Activated naive CD8-positive, alpha-beta T cell treated with anti-CD3 and anti-CD28 coated beads, Interleukin-2, amount 50 U/mL, for 16 hours (primary cell): ENCODE measurements at regions not wholly inside any gene's neighbourhood (a gene's known extent, or its start where the extent isn't known, plus 50 kb on each side); places are given as distances from the start of the nearest gene placed in this dataset.
"Not testable (repeated sequence)": the region's sequence is repeated elsewhere in the genome, so short reads cannot be mapped to it uniquely, and the experiment has no call there.

ENCODE experiments used
- DNase-seq: peaks from one replicate; pipeline ENCODE4 v3.0.0-alpha.2; 2020; ENCODE audit warnings: low read depth, low spot score

DNA sequence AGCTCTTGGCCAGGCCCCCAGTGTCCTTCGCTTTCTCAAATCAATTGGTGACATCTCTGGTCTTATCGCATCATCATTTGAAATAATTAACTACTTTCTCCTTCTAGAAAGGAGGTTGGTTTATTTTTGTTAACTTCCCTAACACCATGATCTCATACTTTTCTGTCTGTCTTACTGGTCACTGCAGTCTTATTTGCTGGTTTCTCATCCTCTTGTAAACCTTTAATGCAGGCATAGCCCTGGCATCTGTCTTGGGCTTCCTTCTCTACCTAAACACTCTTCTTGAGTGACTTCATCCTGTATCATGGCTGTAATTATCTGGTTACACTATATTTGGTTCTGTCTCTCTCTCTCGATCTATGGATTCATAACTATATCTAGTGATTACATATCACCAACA is 152.8 kb downstream of the CYSLTR2 start:
- DNase-seq = no peak

- no peak for DNase-seq
Measured at GRCh38 chr13:48808683-48809082, 155.0 kb downstream of the CYSLTR2 start.

DNA sequence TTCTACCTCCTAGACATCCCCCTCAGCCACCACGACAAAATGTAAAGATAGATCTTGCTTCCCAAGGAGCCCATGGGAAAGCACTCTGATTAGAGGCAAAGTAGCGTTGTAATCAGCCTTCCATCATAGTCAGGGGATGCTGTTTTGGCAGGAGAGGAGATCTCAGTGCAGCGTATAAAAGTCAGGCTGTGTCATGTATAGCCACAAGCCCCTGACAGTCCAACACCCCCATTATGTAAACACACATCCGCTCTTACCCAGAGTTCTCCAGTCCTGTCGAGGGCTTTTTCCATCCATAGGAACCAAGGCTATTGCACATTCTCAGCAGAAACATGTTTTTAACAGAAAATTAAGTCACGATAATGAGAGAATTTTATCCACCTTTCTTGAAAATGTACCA is 156.3 kb downstream of the CYSLTR2 start:
- DNase-seq = no peak

DNA sequence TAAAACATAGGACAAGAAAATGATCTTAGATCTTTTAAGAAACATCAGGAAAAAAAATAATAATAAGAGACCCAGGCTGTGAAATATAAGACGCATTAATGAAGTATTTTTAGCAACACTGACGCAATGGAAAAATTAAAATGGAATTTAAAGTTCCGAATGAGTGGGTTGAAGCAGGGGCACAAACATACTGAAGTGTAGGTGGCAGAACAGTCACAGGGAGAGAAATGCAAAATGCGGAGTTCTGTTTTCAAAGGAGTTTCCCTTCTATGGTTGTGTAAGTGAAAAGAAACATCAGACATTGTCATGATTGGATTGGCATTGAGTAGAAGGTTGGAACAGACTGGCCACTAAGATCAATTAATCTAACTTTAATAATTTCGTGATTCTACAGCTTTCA is 159.8 kb downstream of the CYSLTR2 start:
- no peak for DNase-seq

GRCh38 chr13:48816700-48817099 is 159.0 kb upstream of the FNDC3A start:
- DNase-seq = no peak

DNA sequence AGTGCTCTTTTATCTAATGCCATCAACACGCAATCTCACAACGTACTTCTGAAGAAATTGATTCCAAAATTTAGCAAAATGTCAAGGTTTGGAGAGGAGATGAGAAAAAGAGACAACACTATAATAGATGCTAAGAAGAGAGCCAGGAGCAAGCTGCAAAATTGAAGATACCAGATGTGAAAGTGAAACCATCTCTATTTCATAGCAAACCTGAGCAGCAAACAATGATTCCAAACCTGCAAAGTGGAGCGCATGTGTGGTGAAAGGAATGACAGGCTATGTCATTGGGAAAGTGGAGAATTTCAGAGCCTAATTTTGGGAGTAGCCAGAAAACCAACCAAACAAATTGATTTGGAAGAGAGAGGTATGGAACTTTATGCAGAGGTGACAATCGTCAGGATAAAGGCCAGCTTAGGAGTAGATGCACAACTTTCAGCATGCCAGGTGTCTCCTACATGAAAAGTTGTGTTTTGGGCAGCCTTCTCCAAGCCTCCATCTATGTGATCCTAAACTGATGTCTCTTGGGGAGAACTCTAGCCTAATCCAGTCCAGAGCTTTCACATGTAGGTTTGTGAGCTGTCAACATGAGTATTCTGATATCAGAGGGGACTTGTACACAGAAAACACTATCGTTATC is 158.4 kb upstream of the FNDC3A start:
- no peak for DNase-seq

- DNase-seq = no peak
Measured at GRCh38 chr13:48818495-48819356, 157.0 kb upstream of the FNDC3A start.

- DNase-seq = no peak
Measured at GRCh38 chr13:48819376-48819775, 156.3 kb upstream of the FNDC3A start.

DNA sequence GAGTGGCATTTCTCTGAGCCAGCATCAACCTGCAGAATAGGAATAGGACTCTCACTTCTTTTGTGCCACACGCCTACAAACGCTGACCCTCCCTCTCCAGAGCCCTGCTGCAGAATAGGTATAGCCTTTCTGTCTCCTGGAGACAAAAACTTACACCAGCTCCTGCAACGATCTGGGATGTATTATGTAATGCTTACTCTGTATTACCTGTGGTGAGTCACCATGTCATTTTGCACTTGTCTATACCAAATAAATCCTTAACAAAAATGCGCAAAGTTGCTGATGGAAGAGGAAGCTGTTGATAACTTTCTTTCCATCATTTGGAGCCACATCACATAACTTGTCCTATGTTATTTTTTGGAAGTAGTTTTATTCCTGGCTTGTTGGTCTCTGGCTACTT is 155.8 kb upstream of the FNDC3A start:
- DNase-seq = no peak

DNA sequence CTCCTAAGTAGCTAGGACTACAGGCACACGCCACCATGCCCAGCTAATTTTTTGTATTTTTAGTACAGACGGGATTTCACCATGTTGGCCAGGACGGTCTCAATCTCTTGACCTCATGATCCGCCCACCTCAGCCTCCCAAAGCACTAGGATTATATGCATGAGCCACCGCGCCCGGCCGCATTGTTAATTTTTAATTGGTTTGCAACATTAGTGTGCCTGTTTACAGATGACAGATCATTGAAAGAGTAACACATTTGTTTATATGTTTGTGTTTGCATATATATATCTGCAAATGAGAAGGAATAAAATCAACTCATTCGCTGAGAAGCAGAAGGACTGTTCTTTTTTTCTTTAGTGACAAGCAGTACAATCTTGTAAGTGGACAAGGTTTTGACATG is 152.2 kb upstream of the FNDC3A start:
- not testable (repeated sequence) for DNase-seq

- DNase-seq = no peak
Measured at GRCh38 chr13:48826039-48826438, 149.7 kb upstream of the FNDC3A start.

- DNase-seq = not testable (repeated sequence)
Measured at GRCh38 chr13:48826922-48827454, 148.7 kb upstream of the FNDC3A start.

DNA sequence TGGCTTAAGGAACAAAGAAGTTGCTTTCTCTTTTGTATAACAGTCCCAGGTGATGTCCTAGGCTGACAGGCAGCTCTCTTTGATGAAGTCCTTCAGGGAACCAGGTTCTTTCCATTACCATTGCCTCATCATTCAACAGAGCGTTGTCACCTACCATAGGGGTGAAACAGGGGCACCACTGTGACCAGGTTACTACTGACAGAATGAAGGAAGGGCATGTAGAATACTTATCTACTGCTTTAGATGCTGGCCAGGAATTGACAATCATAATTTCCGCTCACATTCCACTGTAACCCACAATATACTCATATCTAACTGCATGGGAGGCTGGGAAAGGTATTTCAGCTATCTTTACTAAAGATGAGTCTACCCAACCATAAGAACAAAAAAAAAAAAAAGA is 148.0 kb upstream of the FNDC3A start:
- no peak for DNase-seq

DNA sequence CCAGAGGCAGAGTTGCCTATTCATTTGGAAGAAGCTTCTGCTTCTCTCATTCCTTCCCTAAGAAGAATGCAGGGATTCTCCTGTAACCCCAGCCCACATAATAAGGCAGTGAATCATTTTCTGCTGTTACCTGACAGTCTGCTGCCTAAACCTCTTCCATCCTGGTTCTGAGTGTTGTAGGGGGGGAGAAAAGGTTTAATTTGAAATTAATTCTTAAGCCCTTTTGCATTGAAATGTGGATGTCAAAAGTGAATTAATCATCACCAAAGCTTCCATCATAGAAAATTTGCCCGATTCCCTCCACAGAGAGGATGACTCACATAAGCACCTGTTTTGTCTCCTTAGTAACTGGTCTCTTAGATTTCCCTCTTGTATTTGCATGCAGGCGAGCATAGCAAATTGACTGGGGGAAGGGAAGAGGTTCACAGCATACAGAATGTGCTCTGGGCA is 146.7 kb upstream of the FNDC3A start:
- DNase-seq = no peak

- no peak for DNase-seq
Measured at GRCh38 chr13:48829536-48829935, 146.2 kb upstream of the FNDC3A start.

GRCh38 chr13:48831248-48831647 is 144.5 kb upstream of the FNDC3A start:
- no peak for DNase-seq

- no peak for DNase-seq
Measured at GRCh38 chr13:48833412-48833811, 142.3 kb upstream of the FNDC3A start.

DNA sequence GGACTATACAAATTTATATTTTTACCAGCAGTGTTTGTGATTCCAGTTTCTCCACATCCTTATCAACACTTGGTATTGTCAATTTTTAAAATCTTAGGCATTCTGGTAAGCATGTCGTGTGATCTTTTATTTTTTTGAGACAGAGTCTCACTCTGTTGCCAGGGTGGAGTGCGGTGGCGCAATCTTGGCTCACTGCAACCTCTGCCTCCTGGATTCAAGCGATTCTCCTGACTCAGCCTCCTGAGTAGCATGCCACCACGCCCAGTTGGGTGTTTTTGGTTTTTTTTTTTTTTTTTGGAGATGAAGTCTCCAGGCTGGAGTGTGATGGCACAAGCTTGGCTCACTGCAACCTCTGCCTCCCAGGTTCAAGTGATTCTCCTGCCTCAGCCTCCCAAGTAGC is 140.4 kb upstream of the FNDC3A start:
- DNase-seq = not testable (repeated sequence)

DNA sequence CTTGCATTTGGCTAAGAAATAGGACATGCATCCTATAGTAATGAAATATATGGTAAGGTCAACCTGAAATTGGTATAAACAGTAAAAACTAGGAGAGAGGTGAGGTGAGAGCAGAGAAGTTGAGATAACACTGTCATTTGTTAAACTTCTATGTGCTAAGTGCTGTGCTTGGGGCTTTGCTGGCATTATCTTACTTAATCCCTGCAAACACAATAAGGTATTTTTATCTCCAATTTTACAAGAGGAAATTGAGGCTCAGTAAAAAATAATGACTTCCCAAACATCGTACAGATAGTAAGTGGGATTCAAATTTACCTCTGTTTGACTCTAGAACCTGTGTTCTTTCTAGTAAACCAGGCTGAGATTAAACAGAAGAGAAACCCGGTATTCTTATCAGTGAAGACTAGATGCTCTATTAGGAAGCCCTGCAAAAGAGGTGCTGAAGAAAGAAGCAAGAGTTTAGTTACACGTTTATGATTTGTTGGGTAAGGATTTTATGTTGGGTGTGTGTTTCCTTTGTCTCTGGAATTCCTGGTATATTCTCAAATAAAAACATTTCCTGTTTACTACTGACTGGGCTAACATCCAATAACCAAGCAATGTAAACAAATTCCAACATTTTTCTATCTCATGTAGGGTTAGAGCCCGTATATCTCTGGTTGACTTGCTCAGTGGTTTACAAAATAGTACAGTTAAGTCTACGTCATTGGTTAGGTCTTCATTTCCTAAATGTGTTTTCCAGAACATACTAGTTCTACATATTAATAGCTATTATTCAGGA is 137.3 kb upstream of the FNDC3A start:
- no peak for DNase-seq

GRCh38 chr13:48839171-48839570 is 136.5 kb upstream of the FNDC3A start:
- DNase-seq = no peak

- no peak for DNase-seq
Measured at GRCh38 chr13:48840366-48840765, 135.3 kb upstream of the FNDC3A start.

- no peak for DNase-seq
Measured at GRCh38 chr13:48842316-48842715, 133.4 kb upstream of the FNDC3A start.
